HCT116 (cell line): ENCODE measurements at regions not wholly inside any gene's neighbourhood (a gene's known extent, or its start where the extent isn't known, plus 50 kb on each side); places are given as distances from the start of the nearest gene placed in this dataset.

ENCODE experiments used
- ATAC-seq: fragments of 200-7000 bp; cut with Tn5 transposase; 2 replicates; pipeline ENCODE4 v1.9.1; 2020; ENCODE audit warnings: mild to moderate bottlenecking, moderate library complexity
- BruUV-seq: library from RNA; stranded (reverse); fragments of 400-500 nt; replicated peaks from 2 replicates; lab custom pipeline; 2021; lab: Mats Ljungman, UMichigan
- CTCF ChIA-PET: fragments of 300-600 bp; sonication (Branson Sonifier 250); formaldehyde crosslinking; loops from one replicate; lab custom pipeline; 2021; ENCODE audit warnings: antibody characterized with exemption; lab: Charles Lee
- POLR2A ChIA-PET: fragments of 300-600, 350-600 bp; sonication (Branson Sonifier 250); formaldehyde crosslinking; loops from one replicate; lab custom pipeline; 2021; ENCODE audit warnings: antibody characterized with exemption; lab: Charles Lee
- RAD21 ChIA-PET, 2 experiments: fragments of 300-600 bp; sonication (Branson Sonifier 250); formaldehyde crosslinking; loops; one replicate each; lab custom pipeline; 2023; ENCODE audit warnings: low total read pairs in 2 of 2; ENCODE audit not compliant: uncharacterized antibody in 2 of 2, unreplicated experiment in 2 of 2, low non-redundant PET in 1 of 2; lab: Charles Lee
- DNase-seq: peaks from one replicate; pipeline ENCODE4 v3.0.0-alpha.2; 2010; ENCODE audit warnings: low read depth, low spot score
- H2AFZ ChIP-seq: fragments of 200-600 bp; shearing (Covaris generic), sonication (generic); 2 replicates; pipeline ENCODE4 v1.6.1; 2017; ENCODE audit warnings: low read depth, mixed run types, mixed read lengths, antibody characterized with exemption, low read length; ENCODE audit not compliant: poor library complexity, severe bottlenecking
- H3K27ac ChIP-seq: 2 replicates; pipeline ENCODE4 v1.5.1; 2012; ENCODE audit warnings: low read depth, low read length
- H3K27me3 ChIP-seq: fragments of 200-600 bp; sonication (generic); 2 replicates; pipeline ENCODE4 v1.6.1; 2016; ENCODE audit warnings: mixed run types, low read length, mixed read lengths; ENCODE audit not compliant: insufficient read depth
- H3K36me3 ChIP-seq, 2 experiments: fragments of 200-500 bp in 1 of 2; fragments of 200-600 bp in 1 of 2; sonication (Bioruptor generic) in 1 of 2; sonication (generic) in 1 of 2; 2 replicates each; pipeline versions ENCODE4 v1.5.1 to v1.6.1; 2014 to 2016; ENCODE audit warnings: low read length in 2 of 2, inconsistent platforms in 1 of 2, mixed read lengths in 1 of 2, mixed run types in 1 of 2; ENCODE audit not compliant: insufficient read depth in 2 of 2, control insufficient read depth in 1 of 2
- H3K4me1 ChIP-seq, 2 experiments: fragments of 200-600 bp in 1 of 2; sonication (generic) in 1 of 2; 2 replicates each; pipeline versions ENCODE4 v1.5.1 to v1.6.1; 2012 to 2017; ENCODE audit warnings: low read length in 2 of 2, inconsistent platforms in 1 of 2, mild to moderate bottlenecking in 1 of 2, mixed read lengths in 1 of 2, mixed run types in 1 of 2, moderate library complexity in 1 of 2; ENCODE audit not compliant: insufficient read depth in 2 of 2, control insufficient read depth in 1 of 2
- H3K4me2 ChIP-seq: fragments of 200-600 bp; sonication (generic); 2 replicates; pipeline ENCODE4 v1.6.1; 2017; ENCODE audit warnings: mixed run types, low read length, mixed read lengths
- H3K4me3 ChIP-seq, 2 experiments: fragments of 200-600 bp in 1 of 2; sonication (generic) in 1 of 2; replicated peaks in 1 of 2; 2 replicates each; pipeline ENCODE4 v1.5.1; 2011 to 2016; ENCODE audit warnings: low read length in 2 of 2, control low read depth in 1 of 2, low read depth in 1 of 2, mild to moderate bottlenecking in 1 of 2, mixed read lengths in 1 of 2, mixed run types in 1 of 2
- H3K79me2 ChIP-seq: fragments of 200-600 bp; sonication (generic); 2 replicates; pipeline ENCODE4 v1.6.1; 2017; ENCODE audit warnings: mild to moderate bottlenecking, mixed run types, low read length, moderate library complexity, mixed read lengths; ENCODE audit not compliant: insufficient read depth
- H3K9ac ChIP-seq: fragments of 200-600 bp; sonication (generic); 2 replicates; pipeline ENCODE4 v1.6.1; 2016; ENCODE audit warnings: low read length, mixed read lengths
- H3K9me2 ChIP-seq: fragments of 200-600 bp; sonication (generic), shearing (Covaris generic); 2 replicates; pipeline ENCODE4 v1.6.1; 2017; ENCODE audit warnings: mixed run types, mild to moderate bottlenecking, moderate library complexity; ENCODE audit not compliant: insufficient read depth
- H3K9me3 ChIP-seq, 2 experiments: fragments of 200-500 bp in 1 of 2; fragments of 200-600 bp in 1 of 2; sonication (Bioruptor generic) in 1 of 2; sonication (generic) in 1 of 2; 2 replicates each; pipeline ENCODE4 v1.6.1; 2014 to 2017; ENCODE audit warnings: low read length in 2 of 2, mixed read lengths in 2 of 2, inconsistent platforms in 1 of 2, low read depth in 1 of 2, mild to moderate bottlenecking in 1 of 2, mixed run types in 1 of 2, moderate library complexity in 1 of 2; ENCODE audit not compliant: control insufficient read depth in 1 of 2, insufficient read depth in 1 of 2
- H4K20me1 ChIP-seq: fragments of 200-600 bp; sonication (generic), shearing (Covaris generic); 2 replicates; pipeline ENCODE4 v1.6.1; 2017; ENCODE audit warnings: mixed run types, mild to moderate bottlenecking, moderate library complexity; ENCODE audit not compliant: insufficient read depth
- CEBPB ChIP-seq: IDR thresholded peaks from 2 replicates; pipeline ENCODE4 v1.6.1; 2012; ENCODE audit warnings: low read depth
- EGR1 ChIP-seq: IDR thresholded peaks from 2 replicates; pipeline ENCODE4 v1.6.1; 2012; ENCODE audit warnings: low read depth
- ELF1 ChIP-seq: IDR thresholded peaks from 2 replicates; pipeline ENCODE4 v1.6.1; 2012; ENCODE audit warnings: low read depth, borderline replicate concordance
- EZH2 ChIP-seq: fragments of 200-600 bp; sonication (generic); IDR thresholded peaks from 2 replicates; pipeline ENCODE4 v1.6.1; 2017; ENCODE audit warnings: antibody characterized with exemption, mixed run types
- EZH2phosphoT487 ChIP-seq: fragments of 200-600 bp; IDR thresholded peaks from 2 replicates; pipeline ENCODE4 v1.6.1; 2018; ENCODE audit warnings: antibody characterized with exemption, borderline replicate concordance
- JUND ChIP-seq: IDR thresholded peaks from 2 replicates; pipeline ENCODE4 v1.6.1; 2012
- POLR2A ChIP-seq: IDR thresholded peaks from 2 replicates; pipeline ENCODE4 v1.7.0; 2011; ENCODE audit warnings: borderline replicate concordance; ENCODE audit not compliant: insufficient read depth, insufficient read length; ENCODE audit errors: extremely low read depth
- RAD21 ChIP-seq: IDR thresholded peaks from 2 replicates; pipeline ENCODE4 v1.6.1; 2012; ENCODE audit warnings: low read depth, mild to moderate bottlenecking
- SP1 ChIP-seq: IDR thresholded peaks from 2 replicates; pipeline ENCODE4 v1.6.1; 2012; ENCODE audit warnings: low read depth
- SRF ChIP-seq: IDR thresholded peaks from 2 replicates; pipeline ENCODE4 v1.6.1; 2012; ENCODE audit warnings: low read depth
- YY1 ChIP-seq: IDR thresholded peaks from 2 replicates; pipeline ENCODE4 v1.6.1; 2011; ENCODE audit warnings: low read length, low read depth, moderate library complexity, mild to moderate bottlenecking; ENCODE audit not compliant: insufficient replicate concordance; ENCODE audit errors: extremely low read depth
- ZFX ChIP-seq: fragments of 450-650 bp; IDR thresholded peaks from 2 replicates; pipeline ENCODE4 v1.6.1; 2017
- ZNF274 ChIP-seq: fragments of 200-500 bp; sonication (Bioruptor generic); IDR thresholded peaks from 2 replicates; pipeline ENCODE4 v1.6.1; 2014; ENCODE audit warnings: mild to moderate bottlenecking, low read depth, low read length, inconsistent platforms
- intact Hi-C: fragments of 100-400 bp; cut with micrococcal nuclease; formaldehyde crosslinking; loops from 2 replicates; pipeline ENCODE4 v1.10.0; 2022
- TF ChIP-seq, protein P1 (sequence below): IDR thresholded peaks from 2 replicates; pipeline ENCODE4 v1.6.1; 2012
- TF ChIP-seq, protein P2 (sequence below): IDR thresholded peaks from 2 replicates; pipeline ENCODE4 v1.6.1; 2012; ENCODE audit warnings: low read depth
- TF ChIP-seq, protein P3 (sequence below), 3 experiments: fragments of 200-600 bp in 1 of 3; sonication (generic) in 1 of 3; IDR thresholded peaks in 2 of 3; conservative IDR thresholded peaks in 1 of 3; 2 replicates each; pipeline ENCODE4 v1.5.1; 2012 to 2017; ENCODE audit warnings: low read depth in 2 of 3, low read length in 2 of 3, antibody characterized with exemption in 1 of 3, borderline replicate concordance in 1 of 3, control low read depth in 1 of 3, mild to moderate bottlenecking in 1 of 3, mixed read lengths in 1 of 3, mixed run types in 1 of 3, moderate library complexity in 1 of 3; ENCODE audit not compliant: insufficient read depth in 1 of 3

DNA sequence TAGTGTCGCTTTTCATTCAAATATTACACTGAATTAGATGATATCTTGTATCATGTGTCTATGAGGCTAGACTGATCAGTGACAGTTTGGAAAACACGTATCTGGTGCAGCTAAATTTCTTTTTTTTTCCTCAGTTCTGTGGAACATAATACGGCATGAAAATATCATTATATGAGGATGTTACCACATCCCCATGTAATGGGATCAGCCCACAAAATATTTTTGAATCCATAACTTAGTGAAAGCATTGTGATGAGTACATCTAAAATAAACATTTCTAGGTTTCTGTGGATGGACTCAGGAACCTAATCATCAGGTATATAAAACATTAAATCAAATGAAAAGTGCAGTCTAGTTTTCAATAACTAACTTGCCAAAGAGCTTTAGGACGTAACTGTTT is 356.3 kb downstream of the USP25 start:
- BruUV-seq = no TSS peak
- intact Hi-C loops = no loop called here
- Histone ChIP-seq H3K9me2 (no peaks in the 10 kb centered on the region), H3K27me3 (no peaks in the 10 kb centered on the region), H4K20me1 (no peaks in the 10 kb centered on the region), H3K27ac (no peak overlapping the region), H3K4me2 (no peak overlapping the region), H3K4me3 (no peak overlapping the region), H3K36me3 (no peaks in the 10 kb centered on the region), H3K4me1 (no peaks in the 10 kb centered on the region), H3K9ac (no peak overlapping the region), H3K79me2 (no peaks in the 10 kb centered on the region), H3K9me3 (0 out of 4 replicates have a peak, but pooled peaks cover 0 to 3% of the 10 kb centered on the region in 2 experiments), H2AFZ (no peak overlapping the region)
- ChIA-PET POLR2A (no interaction called here), CTCF (no interaction called here), RAD21 (no interaction called here)
- no peak for DNase-seq
- TF ChIP-seq, protein P1, sequence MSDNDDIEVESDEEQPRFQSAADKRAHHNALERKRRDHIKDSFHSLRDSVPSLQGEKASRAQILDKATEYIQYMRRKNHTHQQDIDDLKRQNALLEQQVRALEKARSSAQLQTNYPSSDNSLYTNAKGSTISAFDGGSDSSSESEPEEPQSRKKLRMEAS = no peak
- TF ChIP-seq, protein P2, sequence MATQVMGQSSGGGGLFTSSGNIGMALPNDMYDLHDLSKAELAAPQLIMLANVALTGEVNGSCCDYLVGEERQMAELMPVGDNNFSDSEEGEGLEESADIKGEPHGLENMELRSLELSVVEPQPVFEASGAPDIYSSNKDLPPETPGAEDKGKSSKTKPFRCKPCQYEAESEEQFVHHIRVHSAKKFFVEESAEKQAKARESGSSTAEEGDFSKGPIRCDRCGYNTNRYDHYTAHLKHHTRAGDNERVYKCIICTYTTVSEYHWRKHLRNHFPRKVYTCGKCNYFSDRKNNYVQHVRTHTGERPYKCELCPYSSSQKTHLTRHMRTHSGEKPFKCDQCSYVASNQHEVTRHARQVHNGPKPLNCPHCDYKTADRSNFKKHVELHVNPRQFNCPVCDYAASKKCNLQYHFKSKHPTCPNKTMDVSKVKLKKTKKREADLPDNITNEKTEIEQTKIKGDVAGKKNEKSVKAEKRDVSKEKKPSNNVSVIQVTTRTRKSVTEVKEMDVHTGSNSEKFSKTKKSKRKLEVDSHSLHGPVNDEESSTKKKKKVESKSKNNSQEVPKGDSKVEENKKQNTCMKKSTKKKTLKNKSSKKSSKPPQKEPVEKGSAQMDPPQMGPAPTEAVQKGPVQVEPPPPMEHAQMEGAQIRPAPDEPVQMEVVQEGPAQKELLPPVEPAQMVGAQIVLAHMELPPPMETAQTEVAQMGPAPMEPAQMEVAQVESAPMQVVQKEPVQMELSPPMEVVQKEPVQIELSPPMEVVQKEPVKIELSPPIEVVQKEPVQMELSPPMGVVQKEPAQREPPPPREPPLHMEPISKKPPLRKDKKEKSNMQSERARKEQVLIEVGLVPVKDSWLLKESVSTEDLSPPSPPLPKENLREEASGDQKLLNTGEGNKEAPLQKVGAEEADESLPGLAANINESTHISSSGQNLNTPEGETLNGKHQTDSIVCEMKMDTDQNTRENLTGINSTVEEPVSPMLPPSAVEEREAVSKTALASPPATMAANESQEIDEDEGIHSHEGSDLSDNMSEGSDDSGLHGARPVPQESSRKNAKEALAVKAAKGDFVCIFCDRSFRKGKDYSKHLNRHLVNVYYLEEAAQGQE = no peak
- no peak for ATAC-seq

DNA sequence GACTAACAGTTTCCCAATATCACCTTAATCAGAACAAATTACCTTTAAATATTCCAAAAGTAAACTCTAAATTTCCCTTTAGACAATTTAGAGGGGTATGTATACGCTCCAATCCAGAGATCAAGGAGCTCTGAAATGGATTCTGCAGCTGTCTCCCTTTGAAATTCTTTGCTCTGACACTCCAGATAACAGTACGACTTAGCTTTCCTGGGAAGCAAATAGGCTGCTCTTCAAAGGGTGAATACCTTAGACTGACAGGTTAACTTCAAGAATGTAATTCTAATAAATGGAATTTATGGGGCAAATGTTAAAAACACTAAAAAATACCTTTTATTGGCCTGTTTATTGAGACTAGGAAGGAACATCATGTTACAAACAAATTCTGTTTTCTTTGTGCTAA is 357.2 kb downstream of the USP25 start:
- intact Hi-C loops = no loop called here
- RAD21 ChIA-PET = no interaction called here
- H3K36me3 ChIP-seq = no peaks in the 10 kb centered on the region

More for the DNA sequence above, 357.2 kb downstream of the USP25 start:
- H3K4me1 ChIP-seq = no peaks in the 10 kb centered on the region
- H3K27ac ChIP-seq = no peak overlapping the region
- DNase-seq = no peak
- H3K79me2 ChIP-seq = no peaks in the 10 kb centered on the region
- no peak for ATAC-seq
- H3K9me2 ChIP-seq = no peaks in the 10 kb centered on the region
- no peak overlapping the region for H2AFZ ChIP-seq
- H4K20me1 ChIP-seq = no peaks in the 10 kb centered on the region
- no peak overlapping the region for H3K9ac ChIP-seq
- CTCF ChIA-PET = no interaction called here
- H3K9me3 ChIP-seq = 0 out of 4 replicates have a peak, but pooled peaks cover 0 to 1% of the 10 kb centered on the region in 2 experiments
- TF ChIP-seq YY1 (no peak), SRF (no peak), EZH2phosphoT487 (no peak), ZFX (no peak), EGR1 (no peak), ELF1 (no peak), ZNF274 (no peak), CEBPB (no peak), EZH2 (no peak), POLR2A (no peak), RAD21 (no peak), SP1 (no peak), JUND (no peak)
- TF ChIP-seq, protein P3, sequence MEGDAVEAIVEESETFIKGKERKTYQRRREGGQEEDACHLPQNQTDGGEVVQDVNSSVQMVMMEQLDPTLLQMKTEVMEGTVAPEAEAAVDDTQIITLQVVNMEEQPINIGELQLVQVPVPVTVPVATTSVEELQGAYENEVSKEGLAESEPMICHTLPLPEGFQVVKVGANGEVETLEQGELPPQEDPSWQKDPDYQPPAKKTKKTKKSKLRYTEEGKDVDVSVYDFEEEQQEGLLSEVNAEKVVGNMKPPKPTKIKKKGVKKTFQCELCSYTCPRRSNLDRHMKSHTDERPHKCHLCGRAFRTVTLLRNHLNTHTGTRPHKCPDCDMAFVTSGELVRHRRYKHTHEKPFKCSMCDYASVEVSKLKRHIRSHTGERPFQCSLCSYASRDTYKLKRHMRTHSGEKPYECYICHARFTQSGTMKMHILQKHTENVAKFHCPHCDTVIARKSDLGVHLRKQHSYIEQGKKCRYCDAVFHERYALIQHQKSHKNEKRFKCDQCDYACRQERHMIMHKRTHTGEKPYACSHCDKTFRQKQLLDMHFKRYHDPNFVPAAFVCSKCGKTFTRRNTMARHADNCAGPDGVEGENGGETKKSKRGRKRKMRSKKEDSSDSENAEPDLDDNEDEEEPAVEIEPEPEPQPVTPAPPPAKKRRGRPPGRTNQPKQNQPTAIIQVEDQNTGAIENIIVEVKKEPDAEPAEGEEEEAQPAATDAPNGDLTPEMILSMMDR (IDR thresholded peaks at IDR 0.05 in 2 of 3, conservative IDR thresholded peaks at IDR 0.05 in 1 of 3; ENCODE audit: borderline replicate concordance in 1 of 3, insufficient read depth in 1 of 3, low read depth in 2 of 3, low read length in 2 of 3) = no peak
- TF ChIP-seq, all 23 proteins: peak for 0
- Histone ChIP-seq H3K4me3 (no peak overlapping the region), H3K4me2 (no peak overlapping the region), H3K27me3 (no peaks in the 10 kb centered on the region)
- BruUV-seq = no TSS peak
- POLR2A ChIA-PET = no interaction called here
